RWPE2 (cell line): ENCODE measurements at regions not wholly inside any gene's neighbourhood (a gene's known extent, or its start where the extent isn't known, plus 50 kb on each side); places are given as distances from the start of the nearest gene placed in this dataset.
A peak's percentile ranks its signal among the peaks of the same experiment; 100 is the strongest.

ENCODE experiments used
- ATAC-seq: fragments of 200-7000 bp; cut with Tn5 transposase; 3 replicates; pipeline ENCODE4 v1.9.1; 2021; ENCODE audit warnings: low read depth
- DNase-seq: peaks from one replicate; pipeline ENCODE4 v3.0.0-alpha.2; 2020; ENCODE audit warnings: low spot score
- H3K27ac ChIP-seq: fragments of 450-650 bp; 2 replicates; pipeline ENCODE4 v1.5.1; 2017; ENCODE audit warnings: mild to moderate bottlenecking; ENCODE audit not compliant: poor library complexity, severe bottlenecking
- H3K27me3 ChIP-seq: fragments of 250-450 bp; sonication (Bioruptor Pico); 2 replicates; pipeline ENCODE4 v1.5.1; 2021; ENCODE audit warnings: mild to moderate bottlenecking, moderate library complexity; ENCODE audit not compliant: insufficient read depth, poor library complexity, severe bottlenecking
- H3K36me3 ChIP-seq: fragments of 250-450 bp; sonication (Bioruptor Pico); 2 replicates; pipeline ENCODE4 v1.5.1; 2020; ENCODE audit warnings: low read depth, mild to moderate bottlenecking, moderate library complexity
- H3K4me1 ChIP-seq: fragments of 250-450 bp; sonication (Bioruptor Pico); 2 replicates; pipeline ENCODE4 v1.5.1; 2021; ENCODE audit warnings: mild to moderate bottlenecking, moderate library complexity; ENCODE audit not compliant: insufficient read depth, poor library complexity, severe bottlenecking
- H3K4me3 ChIP-seq: fragments of 250-450 bp; sonication (Bioruptor Pico); 2 replicates; pipeline ENCODE4 v1.5.1; 2021; ENCODE audit warnings: mild to moderate bottlenecking, moderate library complexity; ENCODE audit not compliant: severe bottlenecking
- H3K9me3 ChIP-seq: fragments of 250-450 bp; sonication (Bioruptor Pico); 2 replicates; pipeline ENCODE4 v1.5.1; 2021; ENCODE audit warnings: mild to moderate bottlenecking, moderate library complexity; ENCODE audit not compliant: severe bottlenecking
- TF ChIP-seq, protein P1 (sequence below): fragments of 450-650 bp; IDR thresholded peaks from one replicate; pipeline ENCODE4 v1.5.1; 2017; ENCODE audit warnings: mild to moderate bottlenecking, moderate library complexity; ENCODE audit not compliant: poor library complexity, severe bottlenecking

DNA sequence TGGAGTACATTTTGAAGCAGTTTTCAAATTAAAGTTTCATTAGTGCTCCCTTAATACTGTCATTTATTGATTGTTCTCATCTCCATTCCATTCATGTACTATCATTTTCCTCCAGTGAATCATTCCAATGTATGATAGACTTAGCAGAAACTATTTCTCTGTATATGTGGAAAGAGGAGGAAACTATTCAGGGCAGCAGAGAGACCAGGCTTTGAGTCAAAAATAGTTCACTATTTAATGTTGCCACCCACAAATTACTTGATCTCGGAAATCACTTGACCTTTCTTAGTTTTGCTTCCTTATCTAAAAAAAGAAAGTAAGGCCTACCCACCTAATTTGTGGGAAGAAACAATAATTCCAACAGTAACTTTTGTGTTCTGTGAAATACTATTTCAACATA, 610.5 kb upstream of the ZNF385D start:
- H3K27ac ChIP-seq: no peak overlapping the region
- H3K4me1 ChIP-seq: no peaks in the 10 kb centered on the region
- no peaks in the 10 kb centered on the region for H3K27me3 ChIP-seq
- no peaks in the 10 kb centered on the region for H3K9me3 ChIP-seq
- DNase-seq: no peak
- H3K36me3 ChIP-seq: no peaks in the 10 kb centered on the region
- no peak overlapping the region for H3K4me3 ChIP-seq
- peak; percentile 29; the same call in 1 of the 3 replicates for ATAC-seq
- TF ChIP-seq, protein P1, sequence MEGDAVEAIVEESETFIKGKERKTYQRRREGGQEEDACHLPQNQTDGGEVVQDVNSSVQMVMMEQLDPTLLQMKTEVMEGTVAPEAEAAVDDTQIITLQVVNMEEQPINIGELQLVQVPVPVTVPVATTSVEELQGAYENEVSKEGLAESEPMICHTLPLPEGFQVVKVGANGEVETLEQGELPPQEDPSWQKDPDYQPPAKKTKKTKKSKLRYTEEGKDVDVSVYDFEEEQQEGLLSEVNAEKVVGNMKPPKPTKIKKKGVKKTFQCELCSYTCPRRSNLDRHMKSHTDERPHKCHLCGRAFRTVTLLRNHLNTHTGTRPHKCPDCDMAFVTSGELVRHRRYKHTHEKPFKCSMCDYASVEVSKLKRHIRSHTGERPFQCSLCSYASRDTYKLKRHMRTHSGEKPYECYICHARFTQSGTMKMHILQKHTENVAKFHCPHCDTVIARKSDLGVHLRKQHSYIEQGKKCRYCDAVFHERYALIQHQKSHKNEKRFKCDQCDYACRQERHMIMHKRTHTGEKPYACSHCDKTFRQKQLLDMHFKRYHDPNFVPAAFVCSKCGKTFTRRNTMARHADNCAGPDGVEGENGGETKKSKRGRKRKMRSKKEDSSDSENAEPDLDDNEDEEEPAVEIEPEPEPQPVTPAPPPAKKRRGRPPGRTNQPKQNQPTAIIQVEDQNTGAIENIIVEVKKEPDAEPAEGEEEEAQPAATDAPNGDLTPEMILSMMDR: no peak

- no peak overlapping the region for H3K27ac ChIP-seq
- H3K36me3 ChIP-seq: no peaks in the 10 kb centered on the region
- no peak for DNase-seq
- no peaks in the 10 kb centered on the region for H3K9me3 ChIP-seq
- no peaks in the 10 kb centered on the region for H3K4me1 ChIP-seq
- TF ChIP-seq, protein P1: no peak
- no peak for ATAC-seq
- H3K4me3 ChIP-seq: no peak overlapping the region
- H3K27me3 ChIP-seq: peaks cover 9% of the 10 kb centered on the region
Measured at GRCh38 chr3:22364851-22365250, 613.8 kb upstream of the ZNF385D start.

GRCh38 chr3:22366781-22367180, 615.8 kb upstream of the ZNF385D start:
- H3K9me3 ChIP-seq: no peaks in the 10 kb centered on the region
- no peaks in the 10 kb centered on the region for H3K4me1 ChIP-seq
- H3K36me3 ChIP-seq: no peaks in the 10 kb centered on the region
- TF ChIP-seq, protein P1: no peak
- ATAC-seq: no peak
- peaks cover 27% of the 10 kb centered on the region for H3K27me3 ChIP-seq
- H3K27ac ChIP-seq: no peak overlapping the region
- no peak overlapping the region for H3K4me3 ChIP-seq
- DNase-seq: no peak

GRCh38 chr3:22371036-22371435, 620.0 kb upstream of the ZNF385D start:
- Histone ChIP-seq H3K27ac (no peak overlapping the region), H3K36me3 (no peaks in the 10 kb centered on the region), H3K4me3 (no peak overlapping the region), H3K4me1 (no peaks in the 10 kb centered on the region), H3K27me3 (peaks cover 46% of the 10 kb centered on the region), H3K9me3 (no peaks in the 10 kb centered on the region)
- TF ChIP-seq, protein P1: no peak
- no peak for ATAC-seq
- no peak for DNase-seq

GRCh38 chr3:22371607-22372291, 620.7 kb upstream of the ZNF385D start:
- TF ChIP-seq, protein P1: no peak
- Histone ChIP-seq H3K9me3 (no peaks in the 10 kb centered on the region), H3K36me3 (no peaks in the 10 kb centered on the region), H3K4me1 (no peaks in the 10 kb centered on the region), H3K27me3 (peaks cover 46% of the 10 kb centered on the region), H3K4me3 (no peak overlapping the region), H3K27ac (no peak overlapping the region)
- DNase-seq: no peak
- ATAC-seq: no peak
